Memory B cell (primary cell): ENCODE measurements at regions not wholly inside any gene's neighbourhood (a gene's known extent, or its start where the extent isn't known, plus 50 kb on each side); places are given as distances from the start of the nearest gene placed in this dataset.
"Not testable (repeated sequence)": the region's sequence is repeated elsewhere in the genome, so short reads cannot be mapped to it uniquely, and the experiment has no call there.

ENCODE experiments used
- ATAC-seq: fragments of 150-1000 bp; cut with Tn5 transposase; 2 replicates; pipeline ENCODE4 v1.10.0; 2021; ENCODE audit warnings: low read depth, mild to moderate bottlenecking, moderate library complexity
- DNase-seq, 2 donors: peaks; one replicate each; pipeline ENCODE4 v3.0.0; 2022; ENCODE audit warnings: low spot score in 2 of 2
- H3K27ac Mint-ChIP-seq: one replicate; pipeline ENCODE4 v1.8.0; 2022; ENCODE audit warnings: mild to moderate bottlenecking, moderate library complexity, mixed read lengths
- H3K27me3 Mint-ChIP-seq: one replicate; pipeline ENCODE4 v1.8.0; 2022; ENCODE audit warnings: mixed read lengths
- H3K36me3 Mint-ChIP-seq: one replicate; pipeline ENCODE4 v1.8.0; 2022; ENCODE audit warnings: mild to moderate bottlenecking, mixed read lengths
- H3K4me1 Mint-ChIP-seq: one replicate; pipeline ENCODE4 v1.8.0; 2022; ENCODE audit warnings: mixed read lengths
- H3K4me3 Mint-ChIP-seq: one replicate; pipeline ENCODE4 v1.8.0; 2022; ENCODE audit warnings: mild to moderate bottlenecking, moderate library complexity, mixed read lengths
- H3K9me3 Mint-ChIP-seq: one replicate; pipeline ENCODE4 v1.8.0; 2022; ENCODE audit warnings: mixed read lengths

GRCh38 chr22:44623771-44624510 lies 78.1 kb upstream of the PRR5 start:
- Mint-ChIP-seq H3K4me1 (peaks cover 3% of the 10 kb centered on the region), H3K27me3 (peaks cover 12% of the 10 kb centered on the region), H3K36me3 (no peaks in the 10 kb centered on the region), H3K9me3 (no peaks in the 10 kb centered on the region), H3K27ac (no peak overlapping the region), H3K4me3 (no peak overlapping the region)
- DNase-seq (no peak), ATAC-seq (peak; percentile 44)

GRCh38 chr22:44622679-44623078 lies 79.3 kb upstream of the PRR5 start:
- H3K27ac Mint-ChIP-seq, result no peak overlapping the region
- no peak for ATAC-seq
- no peaks in the 10 kb centered on the region for H3K9me3 Mint-ChIP-seq
- DNase-seq, result no peak
- peaks cover 12% of the 10 kb centered on the region for H3K27me3 Mint-ChIP-seq
- no peaks in the 10 kb centered on the region for H3K36me3 Mint-ChIP-seq
- no peak overlapping the region for H3K4me3 Mint-ChIP-seq
- peaks cover 3% of the 10 kb centered on the region for H3K4me1 Mint-ChIP-seq

- DNase-seq, result no peak
- Mint-ChIP-seq H3K4me3 (no peak overlapping the region), H3K27ac (no peak overlapping the region), H3K36me3 (no peaks in the 10 kb centered on the region), H3K4me1 (peaks cover 3% of the 10 kb centered on the region), H3K27me3 (peaks cover 12% of the 10 kb centered on the region), H3K9me3 (no peaks in the 10 kb centered on the region)
- peak; percentile 27 for ATAC-seq
Observed at GRCh38 chr22:44622147-44622427, 79.9 kb upstream of the PRR5 start.

GRCh38 chr22:44621401-44622146 lies 80.4 kb upstream of the PRR5 start:
- no peak for ATAC-seq

GRCh38 chr22:44620841-44621257 lies 81.2 kb upstream of the PRR5 start:
- Mint-ChIP-seq H3K4me1 (no peaks in the 10 kb centered on the region), H3K36me3 (no peaks in the 10 kb centered on the region), H3K27me3 (peaks cover 9% of the 10 kb centered on the region), H3K27ac (no peak overlapping the region), H3K9me3 (no peaks in the 10 kb centered on the region), H3K4me3 (no peak overlapping the region)
- DNase-seq, result no peak
- no peak for ATAC-seq

More at GRCh38 chr22:44621401-44622146, 80.4 kb upstream of the PRR5 start:
- Mint-ChIP-seq H3K9me3 (no peaks in the 10 kb centered on the region), H3K27me3 (peaks cover 12% of the 10 kb centered on the region), H3K4me1 (peaks cover 3% of the 10 kb centered on the region), H3K4me3 (no peak overlapping the region), H3K27ac (no peak overlapping the region), H3K36me3 (no peaks in the 10 kb centered on the region)
- DNase-seq, result no peak

GRCh38 chr22:44620129-44620840 lies 81.7 kb upstream of the PRR5 start:
- no peaks in the 10 kb centered on the region for H3K4me1 Mint-ChIP-seq
- ATAC-seq (peak; percentile 61), DNase-seq (peak in 1 of 2 donors; percentile 14)
- H3K36me3 Mint-ChIP-seq, result no peaks in the 10 kb centered on the region
- no peaks in the 10 kb centered on the region for H3K9me3 Mint-ChIP-seq
- no peak overlapping the region for H3K4me3 Mint-ChIP-seq
- peaks cover 9% of the 10 kb centered on the region for H3K27me3 Mint-ChIP-seq
- H3K27ac Mint-ChIP-seq, result no peak overlapping the region

- not testable (repeated sequence) for H3K36me3 Mint-ChIP-seq, H3K27me3 Mint-ChIP-seq, H3K4me3 Mint-ChIP-seq, DNase-seq, H3K4me1 Mint-ChIP-seq, ATAC-seq, H3K27ac Mint-ChIP-seq, H3K9me3 Mint-ChIP-seq
Observed at GRCh38 chr22:44619560-44620128, 82.4 kb upstream of the PRR5 start.

- DNase-seq, H3K27ac Mint-ChIP-seq, H3K4me3 Mint-ChIP-seq, H3K9me3 Mint-ChIP-seq, H3K36me3 Mint-ChIP-seq, H3K27me3 Mint-ChIP-seq, ATAC-seq, H3K4me1 Mint-ChIP-seq: not testable (repeated sequence)
Observed at GRCh38 chr22:44618910-44619309, 83.1 kb upstream of the PRR5 start.

GRCh38 chr22:44618400-44618799 lies 83.6 kb upstream of the PRR5 start:
- no peak for ATAC-seq
- Mint-ChIP-seq H3K36me3 (no peaks in the 10 kb centered on the region), H3K27ac (no peak overlapping the region), H3K9me3 (no peaks in the 10 kb centered on the region), H3K4me3 (no peak overlapping the region), H3K4me1 (no peaks in the 10 kb centered on the region), H3K27me3 (peaks cover 2% of the 10 kb centered on the region)
- DNase-seq, result no peak

- Mint-ChIP-seq H3K27me3 (peaks cover 2% of the 10 kb centered on the region), H3K4me3 (no peak overlapping the region), H3K9me3 (no peaks in the 10 kb centered on the region), H3K36me3 (no peaks in the 10 kb centered on the region), H3K4me1 (no peaks in the 10 kb centered on the region), H3K27ac (no peak overlapping the region)
- ATAC-seq (no peak), DNase-seq (no peak)
Observed at GRCh38 chr22:44617828-44618227, 84.2 kb upstream of the PRR5 start.

GRCh38 chr22:44616882-44617655 lies 84.9 kb upstream of the PRR5 start:
- Mint-ChIP-seq H3K36me3 (no peaks in the 10 kb centered on the region), H3K4me1 (no peaks in the 10 kb centered on the region), H3K4me3 (no peak overlapping the region), H3K27me3 (peaks cover 2% of the 10 kb centered on the region), H3K9me3 (no peaks in the 10 kb centered on the region), H3K27ac (no peak overlapping the region)
- DNase-seq (no peak), ATAC-seq (no peak)

- Mint-ChIP-seq H3K36me3 (no peaks in the 10 kb centered on the region), H3K9me3 (no peaks in the 10 kb centered on the region), H3K4me3 (no peak overlapping the region), H3K27ac (no peak overlapping the region), H3K4me1 (no peaks in the 10 kb centered on the region), H3K27me3 (no peaks in the 10 kb centered on the region)
- no peak for DNase-seq
- ATAC-seq, result no peak
Observed at GRCh38 chr22:44616461-44616860, 85.5 kb upstream of the PRR5 start.

GRCh38 chr22:44615602-44616180 lies 86.3 kb upstream of the PRR5 start:
- H3K27me3 Mint-ChIP-seq, result no peaks in the 10 kb centered on the region
- no peak for DNase-seq
- H3K36me3 Mint-ChIP-seq, result no peaks in the 10 kb centered on the region
- no peak for ATAC-seq
- H3K4me1 Mint-ChIP-seq, result no peaks in the 10 kb centered on the region
- H3K27ac Mint-ChIP-seq, result no peak overlapping the region
- H3K4me3 Mint-ChIP-seq, result no peak overlapping the region
- H3K9me3 Mint-ChIP-seq, result no peaks in the 10 kb centered on the region
